GM12878 (cell line): ENCODE measurements at regions not wholly inside any gene's neighbourhood (a gene's known extent, or its start where the extent isn't known, plus 50 kb on each side); places are given as distances from the start of the nearest gene placed in this dataset.

Source experiments
- ATAC-seq: fragments of 200-7000 bp; cut with Tn5 transposase; 3 replicates; pipeline ENCODE4 v1.9.1; 2020; ENCODE audit warnings: mild to moderate bottlenecking, moderate library complexity
- BruUV-seq: library from RNA; stranded (reverse); fragments of 400-500 nt; replicated peaks from 2 replicates; lab custom pipeline; 2021; lab: Mats Ljungman, UMichigan
- CTCF ChIA-PET: fragments of 300-600 bp; sonication (Branson Sonifier 250); formaldehyde crosslinking; extraction: SDS; loops from one replicate; lab custom pipeline; 2021; ENCODE audit warnings: inconsistent platforms; lab: Yijun Ruan, JAX
- POLR2A ChIA-PET: fragments of 350-600 bp; formaldehyde crosslinking; extraction: SDS; loops from one replicate; lab custom pipeline; 2021; ENCODE audit warnings: inconsistent platforms; lab: Charles Lee
- RAD21 ChIA-PET: fragments of 300-600 bp; sonication (Branson Sonifier 250); formaldehyde crosslinking; loops from one replicate; lab custom pipeline; 2023; ENCODE audit warnings: antibody characterized with exemption; ENCODE audit not compliant: unreplicated experiment; lab: Charles Lee
- SMC1A ChIA-PET: fragments of 300-600 bp; sonication (Branson Sonifier 250); formaldehyde crosslinking; loops from one replicate; lab custom pipeline; 2023; ENCODE audit not compliant: unreplicated experiment, uncharacterized antibody; lab: Charles Lee
- DNase-seq: peaks from one replicate; pipeline ENCODE4 v3.0.0-alpha.2; 2011; ENCODE audit warnings: low read depth, low spot score
- FAIRE-seq: peaks from 3 replicates; lab custom pipeline; 2011; peaks lifted over from hg19 to GRCh38; lab: Jason Lieb, UNC
- H2AFZ ChIP-seq: 2 replicates; pipeline ENCODE4 v1.6.0; 2011; ENCODE audit warnings: low read depth, low read length, control low read depth; ENCODE audit not compliant: control insufficient read depth
- H3K27ac ChIP-seq: 2 replicates; pipeline ENCODE4 v1.5.1; 2011; ENCODE audit warnings: control low read depth; ENCODE audit not compliant: control insufficient read depth, insufficient read depth
- H3K27me3 ChIP-seq, 2 experiments: replicated peaks in 1 of 2; 2 replicates each; pipeline versions ENCODE4 v1.6.0 to v1.6.1; 2011; ENCODE audit warnings: low read length in 1 of 2; ENCODE audit not compliant: control insufficient read depth in 2 of 2, insufficient read depth in 2 of 2
- H3K36me3 ChIP-seq, 2 experiments: 2 replicates each; pipeline ENCODE4 v1.5.1; 2011; ENCODE audit warnings: low read length in 1 of 2; ENCODE audit not compliant: control insufficient read depth in 2 of 2, insufficient read depth in 2 of 2
- H3K4me1 ChIP-seq: 2 replicates; pipeline ENCODE4 v1.6.1; 2011; ENCODE audit warnings: mild to moderate bottlenecking, low read length, moderate library complexity, mixed read lengths; ENCODE audit not compliant: control insufficient read depth, insufficient read depth
- H3K4me2 ChIP-seq: 2 replicates; pipeline ENCODE4 v1.6.0; 2011; ENCODE audit warnings: control low read depth; ENCODE audit not compliant: control insufficient read depth, insufficient read depth
- H3K4me3 ChIP-seq: fragments of 200-600 bp; sonication (generic); 2 replicates; pipeline ENCODE4 v1.5.1; 2016
- H3K79me2 ChIP-seq: 2 replicates; pipeline ENCODE4 v1.6.0; 2011; ENCODE audit warnings: low read length; ENCODE audit not compliant: control insufficient read depth, insufficient read depth
- H3K9ac ChIP-seq: 2 replicates; pipeline ENCODE4 v1.8.0; 2011; ENCODE audit warnings: low read length, control low read depth, mixed read lengths; ENCODE audit not compliant: control insufficient read depth, insufficient read depth
- H3K9me3 ChIP-seq: replicated peaks from 3 replicates; pipeline ENCODE4 v1.5.1; 2011; ENCODE audit warnings: mild to moderate bottlenecking, low read length; ENCODE audit not compliant: control insufficient read depth, insufficient read depth
- H4K20me1 ChIP-seq: 2 replicates; pipeline ENCODE4 v1.6.0; 2011; ENCODE audit not compliant: control insufficient read depth, insufficient read depth
- CEBPB ChIP-seq, 2 experiments: fragments of 150-350 bp in 1 of 2; IDR thresholded peaks; 2 replicates each; pipeline ENCODE4 v1.6.1; 2012 to 2014; ENCODE audit warnings: low read depth in 2 of 2, low read length in 2 of 2, borderline replicate concordance in 1 of 2, inconsistent platforms in 1 of 2
- CREM ChIP-seq: IDR thresholded peaks from 2 replicates; pipeline ENCODE4 v1.6.1; 2014; ENCODE audit warnings: antibody characterized with exemption, low read depth
- EED ChIP-seq: sonication (generic); IDR thresholded peaks from 2 replicates; pipeline ENCODE4 v1.6.1; 2016; ENCODE audit warnings: antibody characterized with exemption, low read depth
- FOS ChIP-seq: IDR thresholded peaks from 3 replicates; pipeline ENCODE4 v1.6.1; 2011; ENCODE audit warnings: borderline replicate concordance; ENCODE audit not compliant: insufficient read length; ENCODE audit errors: extremely low read depth
- GABPA ChIP-seq: IDR thresholded peaks from 2 replicates; pipeline ENCODE4 v1.6.1; 2014; ENCODE audit warnings: antibody characterized with exemption, low read depth, mild to moderate bottlenecking, inconsistent platforms
- HDGF ChIP-seq: fragments of 450-650 bp; IDR thresholded peaks from 2 replicates; pipeline ENCODE4 v1.6.1; 2016; ENCODE audit warnings: antibody characterized with exemption
- JUND ChIP-seq: IDR thresholded peaks from 2 replicates; pipeline ENCODE4 v1.6.1; 2012; ENCODE audit warnings: low read depth, mild to moderate bottlenecking, low read length, improper control_type of control experiment, moderate library complexity
- MTA2 ChIP-seq: fragments of 450-650 bp; IDR thresholded peaks from 2 replicates; pipeline ENCODE4 v1.6.1; 2016; ENCODE audit warnings: low read depth, mild to moderate bottlenecking, moderate library complexity
- MXI1 ChIP-seq: fragments of 150-350 bp; IDR thresholded peaks from 2 replicates; pipeline ENCODE4 v1.6.1; 2011; ENCODE audit warnings: low read depth, mild to moderate bottlenecking, inconsistent platforms, low read length, improper control_type of control experiment
- RCOR1 ChIP-seq: conservative IDR thresholded peaks from 2 replicates; pipeline ENCODE4 v1.6.1; 2012; ENCODE audit warnings: low read depth, low read length, improper control_type of control experiment
- RUNX3 ChIP-seq: IDR thresholded peaks from 2 replicates; pipeline ENCODE4 v1.6.1; 2012; ENCODE audit warnings: low read length, inconsistent platforms
- SRF ChIP-seq, 2 experiments: IDR thresholded peaks; 2 replicates each; pipeline ENCODE4 v1.6.1; 2011; ENCODE audit warnings: low read depth in 2 of 2, low read length in 2 of 2, mild to moderate bottlenecking in 1 of 2, moderate library complexity in 1 of 2
- TARDBP ChIP-seq: IDR thresholded peaks from 2 replicates; pipeline ENCODE4 v1.6.1; 2016; ENCODE audit warnings: borderline replicate concordance
- WGBS: methylation state at CpG from one replicate; pipeline ENCODE4 v1.1.6; 2016; ENCODE audit warnings: low lambda C conversion rate; ENCODE audit not compliant: insufficient replicate concordance, insufficient coverage; ENCODE audit errors: missing lambda C conversion rate; 5-methylcytosine and 5-hydroxymethylcytosine counted together
- in situ Hi-C: fragments of 300-500 bp; cut with MboI; formaldehyde crosslinking; loops from 9 replicates; pipeline ENCODE4 v1.14.3; 2018; ENCODE audit warnings: mixed read lengths
- intact Hi-C: fragments of 100-400 bp; cut with micrococcal nuclease; formaldehyde crosslinking; loops from one replicate; pipeline ENCODE4 v1.14.2; 2022; ENCODE audit not compliant: unreplicated experiment
- TF ChIP-seq, protein P1 (sequence below): fragments of 450-650 bp; IDR thresholded peaks from 2 replicates; pipeline ENCODE4 v1.6.1; 2016; ENCODE audit warnings: mild to moderate bottlenecking
- TF ChIP-seq, protein P2 (sequence below): IDR thresholded peaks from 2 replicates; pipeline ENCODE4 v1.6.1; 2011; ENCODE audit warnings: mild to moderate bottlenecking, low read depth, low read length, moderate library complexity; ENCODE audit not compliant: insufficient replicate concordance

DNA sequence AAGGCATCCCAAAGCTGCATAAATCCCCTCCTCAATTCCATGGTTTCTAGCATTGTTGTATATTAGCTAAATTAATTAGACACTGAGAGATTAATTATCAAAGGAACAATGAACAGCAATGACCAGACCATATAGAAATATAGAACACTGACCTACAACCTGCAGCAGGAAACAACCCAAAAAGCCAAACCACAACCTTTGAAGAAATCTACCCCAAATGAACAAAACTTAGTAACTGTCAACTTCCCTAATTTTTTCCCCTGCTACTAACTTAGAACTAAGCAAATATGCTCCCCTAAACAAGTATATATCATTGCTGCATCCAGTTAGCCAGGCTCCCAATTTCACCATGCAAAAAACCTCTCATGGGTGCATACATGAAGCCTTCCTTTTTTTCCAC, 268.0 kb upstream of the ANO3 start:
- FAIRE-seq (no peak), ATAC-seq (no peak), DNase-seq (no peak)
- peaks cover 6% of the 10 kb centered on the region for H3K4me1 ChIP-seq
- no peak overlapping the region for H2AFZ ChIP-seq
- H3K27ac ChIP-seq = no peak overlapping the region
- intact Hi-C loops = no loop called here
- RAD21 ChIA-PET = no interaction called here
- no peaks in the 10 kb centered on the region for H3K36me3 ChIP-seq
- TF ChIP-seq, protein P1, sequence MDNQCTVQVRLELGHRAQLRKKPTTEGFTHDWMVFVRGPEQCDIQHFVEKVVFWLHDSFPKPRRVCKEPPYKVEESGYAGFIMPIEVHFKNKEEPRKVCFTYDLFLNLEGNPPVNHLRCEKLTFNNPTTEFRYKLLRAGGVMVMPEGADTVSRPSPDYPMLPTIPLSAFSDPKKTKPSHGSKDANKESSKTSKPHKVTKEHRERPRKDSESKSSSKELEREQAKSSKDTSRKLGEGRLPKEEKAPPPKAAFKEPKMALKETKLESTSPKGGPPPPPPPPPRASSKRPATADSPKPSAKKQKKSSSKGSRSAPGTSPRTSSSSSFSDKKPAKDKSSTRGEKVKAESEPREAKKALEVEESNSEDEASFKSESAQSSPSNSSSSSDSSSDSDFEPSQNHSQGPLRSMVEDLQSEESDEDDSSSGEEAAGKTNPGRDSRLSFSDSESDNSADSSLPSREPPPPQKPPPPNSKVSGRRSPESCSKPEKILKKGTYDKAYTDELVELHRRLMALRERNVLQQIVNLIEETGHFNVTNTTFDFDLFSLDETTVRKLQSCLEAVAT = no peak
- TF ChIP-seq FOS (no peak), EED (no peak), RUNX3 (peak; percentile 47; the same call in 1 of the 2 replicates), SRF (IDR thresholded peaks at IDR 0.05; ENCODE audit: low read depth in 2 of 2, low read length in 2 of 2) (no peak), HDGF (no peak)
- no peak overlapping the region for H3K9ac ChIP-seq
- no TSS peak for BruUV-seq
- H4K20me1 ChIP-seq = no peaks in the 10 kb centered on the region
- no peaks in the 10 kb centered on the region for H3K9me3 ChIP-seq
- POLR2A ChIA-PET = no interaction called here
- H3K27me3 ChIP-seq = no peaks in the 10 kb centered on the region
- no peaks in the 10 kb centered on the region for H3K79me2 ChIP-seq
- SMC1A ChIA-PET = interaction anchor here (1.1 to 3.3 kb wide), 3 partner anchors 19 to 27 kb away, joined by 3 to 11 read pairs (median 3); no protein-coding TSS in a partner anchor
- no peak overlapping the region for H3K4me3 ChIP-seq
- in situ Hi-C loops = no loop called here
- CTCF ChIA-PET = interaction anchor here (0.6 kb wide), 1 partner anchor 8 kb away, joined by 3 read pairs; no protein-coding TSS in a partner anchor
- 0 out of 2 replicates have a peak overlapping the region, but pooled peaks have one; percentile 17 for H3K4me2 ChIP-seq

DNA sequence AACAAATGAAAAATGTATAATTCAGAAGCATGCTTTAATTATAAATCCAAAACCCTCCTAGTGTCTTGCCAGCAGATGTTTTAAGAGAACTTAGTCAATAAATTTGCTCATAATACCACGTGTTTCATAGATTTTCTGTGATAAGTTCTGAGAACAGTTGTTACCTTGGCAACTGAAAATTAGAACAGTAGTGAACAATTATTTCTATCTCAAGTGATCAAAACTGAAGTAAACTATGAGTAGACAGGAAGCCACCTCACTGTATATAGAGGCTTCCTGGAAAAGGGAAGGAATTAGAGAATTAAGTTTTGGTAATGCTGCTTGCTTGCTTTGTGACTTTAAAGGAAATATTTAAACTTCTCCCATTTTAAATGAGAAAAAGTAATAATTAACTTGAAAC, 266.0 kb upstream of the ANO3 start:
- SMC1A ChIA-PET = interaction anchor here (0.6 to 1.8 kb wide), 2 partner anchors 22 to 331 kb away, joined by 3 to 4 read pairs; no protein-coding TSS in a partner anchor
- H3K36me3 ChIP-seq = no peaks in the 10 kb centered on the region
- peaks cover 6% of the 10 kb centered on the region for H3K4me1 ChIP-seq
- H3K27me3 ChIP-seq = no peaks in the 10 kb centered on the region
- H3K4me3 ChIP-seq = no peak overlapping the region
- in situ Hi-C loops = no loop called here
- RAD21 ChIA-PET = no interaction called here
- H4K20me1 ChIP-seq = no peaks in the 10 kb centered on the region
- no peak for ATAC-seq
- FAIRE-seq = no peak
- BruUV-seq = no TSS peak
- WGBS = 24% methylated on average over 1 of the region's 1 CpG
- POLR2A ChIA-PET = interaction anchor here (0.9 kb wide), 1 partner anchor 11 kb away, joined by 3 read pairs; no protein-coding TSS in a partner anchor
- no peak for DNase-seq
- no peak overlapping the region for H3K27ac ChIP-seq
- intact Hi-C loops = no loop called here
- no peak overlapping the region for H3K4me2 ChIP-seq
- H2AFZ ChIP-seq = no peak overlapping the region
- no peaks in the 10 kb centered on the region for H3K79me2 ChIP-seq
- H3K9ac ChIP-seq = no peak overlapping the region
- no peaks in the 10 kb centered on the region for H3K9me3 ChIP-seq
- CTCF ChIA-PET = interaction anchor here (1.0 kb wide), 1 partner anchor 10 kb away, joined by 3 read pairs; no protein-coding TSS in a partner anchor
- no peak for TF ChIP-seq CEBPB (IDR thresholded peaks at IDR 0.05; ENCODE audit: borderline replicate concordance in 1 of 2, low read depth in 2 of 2, low read length in 2 of 2)
- TF ChIP-seq JUND = no peak
- no peak for TF ChIP-seq MXI1
- TF ChIP-seq CREM = no peak
- TF ChIP-seq, protein P2, sequence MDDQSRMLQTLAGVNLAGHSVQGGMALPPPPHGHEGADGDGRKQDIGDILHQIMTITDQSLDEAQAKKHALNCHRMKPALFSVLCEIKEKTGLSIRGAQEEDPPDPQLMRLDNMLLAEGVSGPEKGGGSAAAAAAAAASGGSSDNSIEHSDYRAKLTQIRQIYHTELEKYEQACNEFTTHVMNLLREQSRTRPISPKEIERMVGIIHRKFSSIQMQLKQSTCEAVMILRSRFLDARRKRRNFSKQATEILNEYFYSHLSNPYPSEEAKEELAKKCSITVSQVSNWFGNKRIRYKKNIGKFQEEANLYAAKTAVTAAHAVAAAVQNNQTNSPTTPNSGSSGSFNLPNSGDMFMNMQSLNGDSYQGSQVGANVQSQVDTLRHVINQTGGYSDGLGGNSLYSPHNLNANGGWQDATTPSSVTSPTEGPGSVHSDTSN = no peak
- TF ChIP-seq RCOR1 = no peak
- TF ChIP-seq GABPA = no peak
- TF ChIP-seq TARDBP = no peak
- TF ChIP-seq MTA2 = no peak
